ENCODE measurements at regions not wholly inside any gene's neighbourhood (a gene's known extent, or its start where the extent isn't known, plus 50 kb on each side); places are given as distances from the start of the nearest gene placed in this dataset.

DNA sequence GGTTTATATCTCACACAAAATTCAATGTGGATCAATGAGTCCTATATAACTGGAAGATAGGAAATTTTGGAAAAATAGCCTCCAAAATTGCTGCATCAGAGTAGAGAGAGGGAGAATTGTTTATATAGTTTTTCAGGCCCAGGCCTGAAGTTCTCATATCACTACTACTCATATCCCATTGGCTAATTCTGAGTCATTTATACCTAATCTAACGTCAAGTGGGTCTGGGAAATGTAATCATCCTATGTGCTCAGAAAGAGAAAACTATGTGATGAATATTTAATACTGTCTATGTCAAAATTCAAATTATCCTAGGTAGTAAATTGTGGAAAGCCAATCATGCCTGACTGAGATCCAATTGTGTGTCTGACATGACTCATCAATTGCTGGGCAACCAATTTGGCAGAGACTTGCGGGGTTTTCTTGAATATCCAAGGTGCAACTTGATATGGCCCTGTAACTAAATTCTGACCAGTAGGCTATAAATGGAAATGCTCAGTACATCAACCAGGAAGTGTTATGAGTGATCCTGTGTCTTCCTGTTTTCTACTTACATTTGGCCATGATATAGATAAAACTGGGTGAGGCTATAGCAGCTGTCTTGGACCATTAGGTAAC is 744.4 kb downstream of the KCNJ3 start:
- no peak for DNase-seq (ENCODE audit: extremely low spot score)
- no peak for TF ChIP-seq CTBP1 (IDR thresholded peaks at IDR 0.05; ENCODE audit: borderline replicate concordance)
- TF ChIP-seq ARNT (IDR thresholded peaks at IDR 0.05), result no peak
- TF ChIP-seq ZNF384 (IDR thresholded peaks at IDR 0.05), result no peak
- TF ChIP-seq, protein P1, sequence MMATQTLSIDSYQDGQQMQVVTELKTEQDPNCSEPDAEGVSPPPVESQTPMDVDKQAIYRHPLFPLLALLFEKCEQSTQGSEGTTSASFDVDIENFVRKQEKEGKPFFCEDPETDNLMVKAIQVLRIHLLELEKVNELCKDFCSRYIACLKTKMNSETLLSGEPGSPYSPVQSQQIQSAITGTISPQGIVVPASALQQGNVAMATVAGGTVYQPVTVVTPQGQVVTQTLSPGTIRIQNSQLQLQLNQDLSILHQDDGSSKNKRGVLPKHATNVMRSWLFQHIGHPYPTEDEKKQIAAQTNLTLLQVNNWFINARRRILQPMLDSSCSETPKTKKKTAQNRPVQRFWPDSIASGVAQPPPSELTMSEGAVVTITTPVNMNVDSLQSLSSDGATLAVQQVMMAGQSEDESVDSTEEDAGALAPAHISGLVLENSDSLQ (IDR thresholded peaks at IDR 0.05), result no peak
- no peak for TF ChIP-seq NFRKB (IDR thresholded peaks at IDR 0.05)
- TF ChIP-seq SUZ12 (IDR thresholded peaks at IDR 0.05), result no peak
- no peak for TF ChIP-seq FOXA1 (IDR thresholded peaks at IDR 0.05)
- CTCF ChIA-PET, result no interaction called here
- POLR2A ChIA-PET, result no interaction called here

DNA sequence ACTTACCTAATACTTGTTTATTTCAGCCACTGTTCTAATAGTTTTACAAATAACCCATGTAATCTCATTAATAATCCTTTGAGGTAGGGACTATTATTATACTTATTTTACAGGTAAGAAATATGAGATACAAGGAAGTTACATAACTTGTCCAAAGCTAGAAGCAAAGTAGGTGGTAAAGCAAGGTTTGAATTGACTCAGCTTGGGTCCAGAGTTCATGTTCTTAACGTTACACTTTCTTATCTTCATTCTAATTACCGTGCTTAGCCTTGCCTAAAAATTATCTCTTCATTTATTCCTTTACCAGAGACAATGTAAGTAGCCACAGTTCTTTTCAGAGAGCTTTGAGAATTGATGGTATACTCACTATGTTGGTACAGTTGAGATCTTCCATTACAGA is 743.6 kb downstream of the KCNJ3 start:
- ChIA-PET CTCF (no interaction called here), POLR2A (no interaction called here)
- TF ChIP-seq HDGF (IDR thresholded peaks at IDR 0.05; ENCODE audit: borderline replicate concordance) (no peak), ELF4 (IDR thresholded peaks at IDR 0.05) (no peak), L3MBTL2 (conservative IDR thresholded peaks at IDR 0.05) (no peak), CTBP1 (IDR thresholded peaks at IDR 0.05; ENCODE audit: borderline replicate concordance) (no peak), SP1 (IDR thresholded peaks at IDR 0.05) (no peak), TARDBP (IDR thresholded peaks at IDR 0.05) (no peak), NFRKB (IDR thresholded peaks at IDR 0.05) (no peak), ZNF384 (IDR thresholded peaks at IDR 0.05) (no peak), SUZ12 (IDR thresholded peaks at IDR 0.05) (no peak), FOXK2 (IDR thresholded peaks at IDR 0.05) (no peak)
- TF ChIP-seq, protein P1 (IDR thresholded peaks at IDR 0.05), result no peak
- DNase-seq (ENCODE audit: extremely low spot score), result no peak

DNA sequence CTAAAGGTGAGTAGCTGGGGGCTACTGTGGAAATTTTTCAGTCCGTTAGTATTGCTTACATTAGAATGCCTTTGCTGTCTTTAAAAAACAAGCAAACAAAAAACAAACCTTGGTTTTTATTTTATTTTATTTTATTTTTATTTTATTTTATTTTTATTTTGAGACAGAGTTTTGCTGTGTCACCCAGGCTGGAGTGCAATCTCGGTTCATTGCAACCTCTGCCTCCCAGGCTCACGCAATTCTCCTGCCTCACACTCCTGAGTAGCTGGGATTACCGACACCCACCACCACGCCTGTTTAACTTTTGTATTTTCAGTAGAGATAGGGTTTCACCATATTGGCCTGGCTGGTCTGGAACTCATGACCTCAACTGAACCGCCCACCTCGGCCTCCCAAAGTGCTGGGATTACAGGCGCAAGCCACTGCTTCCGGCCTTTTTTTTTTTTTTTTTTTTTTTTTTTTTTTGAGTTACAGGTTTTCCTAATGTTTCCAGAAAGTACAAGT is 732.6 kb downstream of the KCNJ3 start:
- no peak for DNase-seq (ENCODE audit: extremely low spot score)
- ChIA-PET CTCF (no interaction called here), POLR2A (no interaction called here)
- TF ChIP-seq ARNT (IDR thresholded peaks at IDR 0.05) (no peak), BHLHE40 (IDR thresholded peaks at IDR 0.05; ENCODE audit: borderline replicate concordance) (no peak), HDGF (IDR thresholded peaks at IDR 0.05; ENCODE audit: borderline replicate concordance) (no peak), FOXK2 (IDR thresholded peaks at IDR 0.05) (no peak), L3MBTL2 (conservative IDR thresholded peaks at IDR 0.05) (no peak), ELF4 (IDR thresholded peaks at IDR 0.05) (no peak), TARDBP (IDR thresholded peaks at IDR 0.05) (no peak), NFRKB (IDR thresholded peaks at IDR 0.05) (no peak), CTBP1 (IDR thresholded peaks at IDR 0.05; ENCODE audit: borderline replicate concordance) (no peak), LEF1 (IDR thresholded peaks at IDR 0.05; ENCODE audit: borderline replicate concordance) (no peak), SUZ12 (IDR thresholded peaks at IDR 0.05) (no peak), FOXM1 (IDR thresholded peaks at IDR 0.05; ENCODE audit: borderline replicate concordance) (no peak), FOXA1 (IDR thresholded peaks at IDR 0.05) (no peak), SP1 (IDR thresholded peaks at IDR 0.05) (no peak), ZNF384 (IDR thresholded peaks at IDR 0.05) (no peak)
- TF ChIP-seq, protein P1 (IDR thresholded peaks at IDR 0.05), result no peak

DNA sequence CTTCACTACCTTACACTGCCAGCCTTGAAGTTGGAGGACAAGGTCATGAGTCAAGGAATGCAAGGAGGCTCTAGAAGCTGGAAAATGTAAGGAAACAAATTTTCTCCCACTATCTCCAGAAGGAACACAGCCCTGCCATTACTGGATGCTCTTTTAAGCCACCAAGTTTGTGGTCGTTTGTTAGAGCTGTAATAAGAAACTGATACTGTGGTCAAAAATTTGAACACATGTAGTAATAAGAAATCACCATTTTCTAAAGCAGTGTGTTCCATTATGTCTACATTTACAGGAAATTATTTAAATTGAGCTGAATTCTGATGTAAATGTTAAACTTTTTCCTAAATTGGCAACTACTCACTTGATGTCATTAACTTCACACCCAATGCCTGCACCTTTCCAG is 729.0 kb downstream of the KCNJ3 start:
- ChIA-PET CTCF (no interaction called here), POLR2A (no interaction called here)
- no peak for DNase-seq (ENCODE audit: extremely low spot score)
- TF ChIP-seq HDGF (IDR thresholded peaks at IDR 0.05; ENCODE audit: borderline replicate concordance), result no peak
- TF ChIP-seq LEF1 (IDR thresholded peaks at IDR 0.05; ENCODE audit: borderline replicate concordance), result no peak
- no peak for TF ChIP-seq SUZ12 (IDR thresholded peaks at IDR 0.05)
- TF ChIP-seq FOXK2 (IDR thresholded peaks at IDR 0.05), result no peak

DNA sequence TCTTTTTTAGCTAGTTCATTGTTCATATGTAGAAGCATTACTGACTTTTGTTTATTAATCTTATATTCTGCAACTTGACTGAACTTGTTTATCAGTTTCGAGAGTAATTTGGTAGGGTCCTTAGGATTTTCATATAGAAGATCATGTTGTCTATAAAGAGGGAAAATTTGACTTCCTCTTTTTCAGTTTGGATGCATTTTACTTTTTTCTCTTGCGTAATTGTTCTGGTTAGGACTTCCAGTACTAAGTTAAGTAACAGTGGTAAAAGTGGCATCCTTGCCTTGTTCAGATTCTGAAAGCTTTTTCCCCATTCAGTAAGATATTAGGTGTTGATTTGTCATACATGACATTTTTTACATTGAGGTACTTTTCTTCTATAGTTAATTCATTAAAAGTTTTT is 726.0 kb downstream of the KCNJ3 start:
- CTCF ChIA-PET, result no interaction called here
- no peak for DNase-seq (ENCODE audit: extremely low spot score)
- TF ChIP-seq FOXK2 (IDR thresholded peaks at IDR 0.05) (no peak), FOXA1 (IDR thresholded peaks at IDR 0.05) (no peak), LEF1 (IDR thresholded peaks at IDR 0.05; ENCODE audit: borderline replicate concordance) (no peak), CTBP1 (IDR thresholded peaks at IDR 0.05; ENCODE audit: borderline replicate concordance) (no peak), BHLHE40 (IDR thresholded peaks at IDR 0.05; ENCODE audit: borderline replicate concordance) (no peak), SUZ12 (IDR thresholded peaks at IDR 0.05) (no peak), ELF4 (IDR thresholded peaks at IDR 0.05) (no peak), FOXM1 (IDR thresholded peaks at IDR 0.05; ENCODE audit: borderline replicate concordance) (no peak), TARDBP (IDR thresholded peaks at IDR 0.05) (no peak), ARNT (IDR thresholded peaks at IDR 0.05) (no peak), NFRKB (IDR thresholded peaks at IDR 0.05) (no peak), HDGF (IDR thresholded peaks at IDR 0.05; ENCODE audit: borderline replicate concordance) (no peak), SP1 (IDR thresholded peaks at IDR 0.05) (no peak), ZNF384 (IDR thresholded peaks at IDR 0.05) (no peak)
- TF ChIP-seq, protein P1 (IDR thresholded peaks at IDR 0.05), result no peak
- POLR2A ChIA-PET, result no interaction called here

DNA sequence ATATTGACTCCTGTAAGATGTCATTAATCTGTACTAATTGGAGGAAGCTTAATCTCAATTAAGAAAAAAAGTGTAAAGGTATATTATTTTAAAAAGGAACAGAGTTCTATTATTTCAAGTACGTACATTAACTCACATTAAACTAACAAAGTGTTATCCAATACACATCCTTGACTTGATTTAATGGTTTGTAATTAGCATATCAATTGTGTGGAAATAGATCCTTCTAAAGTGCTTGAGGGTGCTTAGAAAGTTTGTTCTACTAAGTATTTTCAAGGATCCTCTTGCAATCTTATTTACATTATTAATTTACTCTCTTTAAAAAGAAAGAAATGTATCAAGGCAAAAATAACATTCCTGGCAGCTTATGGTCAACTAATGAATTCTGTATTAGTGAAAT is 720.3 kb downstream of the KCNJ3 start:
- CTCF ChIA-PET, result no interaction called here
- POLR2A ChIA-PET, result no interaction called here
- TF ChIP-seq TARDBP (IDR thresholded peaks at IDR 0.05), result no peak
- TF ChIP-seq, protein P1 (IDR thresholded peaks at IDR 0.05), result no peak
- TF ChIP-seq L3MBTL2 (conservative IDR thresholded peaks at IDR 0.05), result no peak
- TF ChIP-seq SUZ12 (IDR thresholded peaks at IDR 0.05), result no peak
- TF ChIP-seq ELF4 (IDR thresholded peaks at IDR 0.05), result no peak
- no peak for TF ChIP-seq FOXK2 (IDR thresholded peaks at IDR 0.05)
- TF ChIP-seq FOXM1 (IDR thresholded peaks at IDR 0.05; ENCODE audit: borderline replicate concordance), result no peak
- TF ChIP-seq FOXA1 (IDR thresholded peaks at IDR 0.05), result no peak
- no peak for TF ChIP-seq ARNT (IDR thresholded peaks at IDR 0.05)
- TF ChIP-seq CTBP1 (IDR thresholded peaks at IDR 0.05; ENCODE audit: borderline replicate concordance), result no peak
- no peak for TF ChIP-seq BHLHE40 (IDR thresholded peaks at IDR 0.05; ENCODE audit: borderline replicate concordance)
- TF ChIP-seq LEF1 (IDR thresholded peaks at IDR 0.05; ENCODE audit: borderline replicate concordance), result no peak
- TF ChIP-seq SP1 (IDR thresholded peaks at IDR 0.05), result no peak
- no peak for TF ChIP-seq HDGF (IDR thresholded peaks at IDR 0.05; ENCODE audit: borderline replicate concordance)
- DNase-seq (ENCODE audit: extremely low spot score), result no peak
